Ovary (tissue), 3 donors: ENCODE measurements at regions not wholly inside any gene's neighbourhood (a gene's known extent, or its start where the extent isn't known, plus 50 kb on each side); places are given as distances from the start of the nearest gene placed in this dataset.

Experiments
- EP300 ChIP-seq: sonication (generic); formaldehyde crosslinking; IDR thresholded peaks from one replicate; pipeline ENCODE4 v1.6.1; 2017; ENCODE audit warnings: antibody characterized with exemption
- POLR2A ChIP-seq: fragments of 450-650 bp; IDR thresholded peaks from one replicate; pipeline ENCODE4 v1.6.1; 2017; ENCODE audit warnings: antibody characterized with exemption, mild to moderate bottlenecking, moderate library complexity
- TF ChIP-seq, protein P1 (sequence below), 3 donors: fragments of 450-650 bp in 2 of 3; fragments of 200-600 bp in 1 of 3; IDR thresholded peaks; one replicate each; pipeline versions ENCODE4 v1.5.1 to v1.8.0; 2016 to 2022; ENCODE audit warnings: antibody characterized with exemption in 3 of 3, mild to moderate bottlenecking in 1 of 3
- donor health status: DM: no; HTN: no; CAD: no.

DNA sequence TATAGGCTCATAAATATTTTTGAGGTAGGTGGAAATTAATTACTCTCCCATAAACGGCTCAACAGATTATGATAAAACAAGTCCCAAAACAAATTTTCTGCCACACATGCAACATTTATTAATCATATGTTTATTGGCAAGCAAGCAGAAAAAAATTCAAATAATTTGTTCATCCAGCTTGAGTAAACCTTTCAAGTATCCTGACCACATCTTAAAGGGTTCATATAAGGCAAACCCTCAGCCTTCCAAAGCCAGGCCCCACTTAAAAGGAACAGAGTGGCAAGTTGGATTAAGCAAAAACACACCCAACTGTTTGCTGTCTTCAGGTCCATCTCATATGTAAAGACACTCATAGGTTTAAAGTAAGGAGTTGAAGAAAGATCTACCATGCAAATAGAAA, 1042.3 kb downstream of the DIPK2A start:
- TF ChIP-seq, protein P1, sequence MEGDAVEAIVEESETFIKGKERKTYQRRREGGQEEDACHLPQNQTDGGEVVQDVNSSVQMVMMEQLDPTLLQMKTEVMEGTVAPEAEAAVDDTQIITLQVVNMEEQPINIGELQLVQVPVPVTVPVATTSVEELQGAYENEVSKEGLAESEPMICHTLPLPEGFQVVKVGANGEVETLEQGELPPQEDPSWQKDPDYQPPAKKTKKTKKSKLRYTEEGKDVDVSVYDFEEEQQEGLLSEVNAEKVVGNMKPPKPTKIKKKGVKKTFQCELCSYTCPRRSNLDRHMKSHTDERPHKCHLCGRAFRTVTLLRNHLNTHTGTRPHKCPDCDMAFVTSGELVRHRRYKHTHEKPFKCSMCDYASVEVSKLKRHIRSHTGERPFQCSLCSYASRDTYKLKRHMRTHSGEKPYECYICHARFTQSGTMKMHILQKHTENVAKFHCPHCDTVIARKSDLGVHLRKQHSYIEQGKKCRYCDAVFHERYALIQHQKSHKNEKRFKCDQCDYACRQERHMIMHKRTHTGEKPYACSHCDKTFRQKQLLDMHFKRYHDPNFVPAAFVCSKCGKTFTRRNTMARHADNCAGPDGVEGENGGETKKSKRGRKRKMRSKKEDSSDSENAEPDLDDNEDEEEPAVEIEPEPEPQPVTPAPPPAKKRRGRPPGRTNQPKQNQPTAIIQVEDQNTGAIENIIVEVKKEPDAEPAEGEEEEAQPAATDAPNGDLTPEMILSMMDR (IDR thresholded peaks at IDR 0.05): no peak
- TF ChIP-seq POLR2A: no peak
- no peak for TF ChIP-seq EP300
